OCI-LY3 (cell line): ENCODE measurements at regions not wholly inside any gene's neighbourhood (a gene's known extent, or its start where the extent isn't known, plus 50 kb on each side); places are given as distances from the start of the nearest gene placed in this dataset.

Experiments
- CTCF ChIP-seq: fragments of 200-600, 300-600 bp; sonication (generic); IDR thresholded peaks from 2 replicates; pipeline ENCODE4 v1.5.1; 2014; ENCODE audit warnings: antibody characterized with exemption, low read length, low read depth
- EZH2phosphoT487 ChIP-seq: fragments of 200-600 bp; shearing (Covaris generic); IDR thresholded peaks from 2 replicates; pipeline ENCODE4 v1.6.1; 2018; ENCODE audit warnings: antibody characterized with exemption, mixed run types, low read depth

- TF ChIP-seq CTCF, result no peak
- TF ChIP-seq EZH2phosphoT487, result no peak
Measured at GRCh38 chr2:120986898-120987650, 251.4 kb downstream of the GLI2 start.
